GM12892 (cell line): ENCODE measurements at regions not wholly inside any gene's neighbourhood (a gene's known extent, or its start where the extent isn't known, plus 50 kb on each side); places are given as distances from the start of the nearest gene placed in this dataset.

Experiments
- POLR2A ChIP-seq: IDR thresholded peaks from 2 replicates; pipeline ENCODE4 v1.6.1; 2011; ENCODE audit warnings: low read depth, low read length, control low read depth
- POLR2AphosphoS5 ChIP-seq: IDR thresholded peaks from 2 replicates; pipeline ENCODE4 v1.6.1; 2011; ENCODE audit warnings: low read depth, low read length, control low read depth
- TAF1 ChIP-seq: IDR thresholded peaks from 2 replicates; pipeline ENCODE4 v1.6.1; 2011; ENCODE audit warnings: low read depth, mild to moderate bottlenecking, control low read depth, low read length, borderline replicate concordance

DNA sequence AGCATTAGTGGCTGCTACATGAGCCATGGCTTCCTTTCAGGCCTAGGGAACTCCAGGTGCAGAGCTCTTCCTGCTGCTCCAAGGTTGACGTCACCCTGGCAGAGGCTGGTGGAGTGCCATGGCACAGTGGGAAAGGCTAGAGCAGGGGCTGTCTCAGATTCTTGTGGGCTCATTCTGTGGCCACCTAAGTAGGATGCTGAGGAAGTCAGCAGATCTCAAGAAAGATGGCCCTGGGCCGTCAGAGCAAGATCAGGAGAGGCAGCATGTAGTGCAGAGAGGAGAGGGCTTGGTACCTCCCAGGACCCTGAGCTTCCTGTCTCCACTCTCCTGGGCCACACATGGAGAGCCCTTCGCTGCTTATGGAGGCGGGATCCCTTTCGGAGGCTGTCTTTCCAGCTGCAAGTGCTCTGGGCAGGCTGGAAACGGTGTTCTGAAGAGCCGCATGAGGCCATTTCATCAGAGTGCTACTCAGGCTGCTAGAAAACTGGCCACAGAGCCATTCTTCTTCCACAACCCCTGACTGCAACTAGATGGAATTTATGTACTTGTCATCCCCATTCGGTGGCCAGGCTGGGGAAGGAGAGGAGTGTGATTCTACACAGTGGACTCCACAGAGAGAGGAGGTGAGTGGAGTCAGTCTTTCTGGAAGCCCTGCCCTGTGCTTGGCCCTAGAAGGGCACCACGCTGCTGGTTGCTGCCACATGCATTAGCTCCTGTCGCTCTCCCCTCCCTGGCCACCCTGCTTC is 304.2 kb downstream of the RPS24 start:
- TF ChIP-seq POLR2A (no peak), TAF1 (no peak), POLR2AphosphoS5 (no peak)
